ENCODE measurements at regions not wholly inside any gene's neighbourhood (a gene's known extent, or its start where the extent isn't known, plus 50 kb on each side); places are given as distances from the start of the nearest gene placed in this dataset.

DNA sequence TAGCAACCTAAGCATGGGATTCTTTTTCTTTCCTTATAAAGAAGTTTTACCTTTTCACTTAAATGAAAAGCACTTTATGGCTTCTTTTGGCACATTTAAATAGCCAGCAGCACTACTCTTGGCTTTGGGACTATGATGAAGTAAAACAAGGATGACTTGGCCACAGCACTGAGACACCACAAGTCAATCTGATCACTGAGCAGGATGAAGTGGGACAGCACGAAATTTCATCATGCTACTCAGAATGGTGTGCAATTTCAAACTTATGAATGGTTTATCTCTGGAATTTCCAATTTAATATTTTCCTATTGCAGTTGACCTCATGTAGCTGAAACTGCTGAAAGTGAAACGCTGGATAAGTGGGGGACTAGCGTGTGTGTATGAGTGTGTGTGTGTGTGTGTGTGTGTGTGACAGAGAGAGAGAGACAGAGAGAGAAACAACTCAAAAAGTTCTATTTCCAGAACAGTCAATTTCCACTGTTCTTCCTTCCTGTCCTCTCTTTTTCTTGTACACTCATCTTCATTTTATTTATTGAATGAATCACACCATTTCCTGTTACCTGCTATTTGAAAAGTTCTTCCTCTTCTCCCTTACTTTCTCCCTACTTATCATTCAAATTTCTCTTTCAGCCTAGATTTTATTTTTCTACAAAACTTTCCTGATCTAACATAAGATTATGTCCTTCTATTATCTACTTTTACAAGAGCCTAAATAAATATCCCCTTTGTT lies 414.2 kb upstream of the MIR17HG start:
- Histone ChIP-seq H3K4me3 (no peak overlapping the region), H3K4me1 (ENCODE audit: insufficient read depth) (no peaks in the 10 kb centered on the region), H3K4me2 (no peak overlapping the region), H2AFZ (no peak overlapping the region), H3K9me2 (replicated peaks; ENCODE audit: insufficient read depth) (no peaks in the 10 kb centered on the region), H3K27ac (no peak overlapping the region), H4K20me1 (ENCODE audit: insufficient read depth, poor library complexity, severe bottlenecking) (no peaks in the 10 kb centered on the region), H3K79me2 (no peaks in the 10 kb centered on the region), H3K36me3 (replicated peaks; ENCODE audit: insufficient read depth, low read depth) (no peaks in the 10 kb centered on the region), H3K9me3 (ENCODE audit: low read depth) (no peaks in the 10 kb centered on the region), H3K27me3 (no peaks in the 10 kb centered on the region)
- 71% methylated on average over 3 of the region's 3 CpGs for WGBS (ENCODE audit: low lambda C conversion rate, missing lambda C conversion rate)
- DNase-seq (ENCODE audit: low spot score), result no peak
- TF ChIP-seq, protein P1, sequence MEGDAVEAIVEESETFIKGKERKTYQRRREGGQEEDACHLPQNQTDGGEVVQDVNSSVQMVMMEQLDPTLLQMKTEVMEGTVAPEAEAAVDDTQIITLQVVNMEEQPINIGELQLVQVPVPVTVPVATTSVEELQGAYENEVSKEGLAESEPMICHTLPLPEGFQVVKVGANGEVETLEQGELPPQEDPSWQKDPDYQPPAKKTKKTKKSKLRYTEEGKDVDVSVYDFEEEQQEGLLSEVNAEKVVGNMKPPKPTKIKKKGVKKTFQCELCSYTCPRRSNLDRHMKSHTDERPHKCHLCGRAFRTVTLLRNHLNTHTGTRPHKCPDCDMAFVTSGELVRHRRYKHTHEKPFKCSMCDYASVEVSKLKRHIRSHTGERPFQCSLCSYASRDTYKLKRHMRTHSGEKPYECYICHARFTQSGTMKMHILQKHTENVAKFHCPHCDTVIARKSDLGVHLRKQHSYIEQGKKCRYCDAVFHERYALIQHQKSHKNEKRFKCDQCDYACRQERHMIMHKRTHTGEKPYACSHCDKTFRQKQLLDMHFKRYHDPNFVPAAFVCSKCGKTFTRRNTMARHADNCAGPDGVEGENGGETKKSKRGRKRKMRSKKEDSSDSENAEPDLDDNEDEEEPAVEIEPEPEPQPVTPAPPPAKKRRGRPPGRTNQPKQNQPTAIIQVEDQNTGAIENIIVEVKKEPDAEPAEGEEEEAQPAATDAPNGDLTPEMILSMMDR (IDR thresholded peaks at IDR 0.05; ENCODE audit: poor library complexity), result no peak
- TF ChIP-seq EZH2phosphoT487 (IDR thresholded peaks at IDR 0.05; ENCODE audit: low read depth, severe bottlenecking, unreplicated experiment) (no peak), EZH2 (IDR thresholded peaks at IDR 0.05; ENCODE audit: borderline replicate concordance) (no peak)

DNA sequence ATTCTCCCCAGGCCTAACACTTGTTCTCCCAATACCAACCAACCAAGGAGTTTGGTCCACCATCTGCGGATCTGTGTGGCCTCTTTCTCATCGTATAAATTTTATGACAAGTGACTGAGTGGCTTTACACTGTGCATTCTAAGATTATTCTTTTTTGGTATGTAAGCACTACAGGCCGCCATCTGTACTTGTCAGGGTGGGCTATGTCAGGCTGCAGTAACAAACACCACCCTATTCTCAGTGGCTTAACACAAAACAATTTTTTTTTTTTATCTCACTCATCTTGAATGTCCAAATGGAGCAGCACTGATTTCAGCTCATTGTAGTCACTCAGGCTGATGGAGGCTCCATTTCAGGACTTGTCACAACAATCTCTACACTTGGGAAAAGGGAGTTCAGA lies 412.7 kb upstream of the MIR17HG start:
- Histone ChIP-seq H3K4me1 (ENCODE audit: insufficient read depth) (no peaks in the 10 kb centered on the region), H3K4me3 (no peak overlapping the region), H3K36me3 (replicated peaks; ENCODE audit: insufficient read depth, low read depth) (no peaks in the 10 kb centered on the region), H3K27me3 (no peaks in the 10 kb centered on the region), H3K9me2 (replicated peaks; ENCODE audit: insufficient read depth) (no peaks in the 10 kb centered on the region), H4K20me1 (ENCODE audit: insufficient read depth, poor library complexity, severe bottlenecking) (no peaks in the 10 kb centered on the region), H2AFZ (no peak overlapping the region), H3K4me2 (no peak overlapping the region), H3K27ac (no peak overlapping the region), H3K79me2 (no peaks in the 10 kb centered on the region), H3K9me3 (ENCODE audit: low read depth) (no peaks in the 10 kb centered on the region)
- TF ChIP-seq EZH2 (IDR thresholded peaks at IDR 0.05; ENCODE audit: borderline replicate concordance), result no peak
- TF ChIP-seq, protein P1 (IDR thresholded peaks at IDR 0.05; ENCODE audit: poor library complexity), result no peak
- no peak for TF ChIP-seq EZH2phosphoT487 (IDR thresholded peaks at IDR 0.05; ENCODE audit: low read depth, severe bottlenecking, unreplicated experiment)
- 96% methylated on average over 3 of the region's 3 CpGs for WGBS (ENCODE audit: low lambda C conversion rate, missing lambda C conversion rate)
- no peak for DNase-seq (ENCODE audit: low spot score)

DNA sequence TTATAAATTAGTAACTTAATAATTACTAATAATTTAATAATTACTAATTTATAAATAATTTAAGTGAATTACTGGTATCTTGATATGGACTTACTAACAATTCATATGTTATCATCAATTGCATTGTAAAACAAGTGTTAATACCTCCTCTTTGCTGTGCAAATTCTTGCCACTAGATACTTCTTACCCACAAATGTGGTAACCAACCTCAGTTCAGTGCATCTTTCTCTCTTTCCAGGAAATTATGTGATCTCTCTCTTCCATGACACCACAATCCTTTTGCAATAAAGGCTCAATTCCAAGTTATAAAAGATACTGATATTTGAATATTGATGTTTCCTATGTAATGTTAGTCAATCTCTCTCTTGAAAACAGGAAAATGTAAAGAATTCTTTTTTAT lies 408.6 kb upstream of the MIR17HG start:
- H2AFZ ChIP-seq, result no peak overlapping the region
- TF ChIP-seq EZH2 (IDR thresholded peaks at IDR 0.05; ENCODE audit: borderline replicate concordance), result no peak
- no peak for TF ChIP-seq EZH2phosphoT487 (IDR thresholded peaks at IDR 0.05; ENCODE audit: low read depth, severe bottlenecking, unreplicated experiment)
- TF ChIP-seq, protein P1 (IDR thresholded peaks at IDR 0.05; ENCODE audit: poor library complexity), result no peak
- no peaks in the 10 kb centered on the region for H3K79me2 ChIP-seq
- H3K27ac ChIP-seq, result no peak overlapping the region
- no peaks in the 10 kb centered on the region for H4K20me1 ChIP-seq (ENCODE audit: insufficient read depth, poor library complexity, severe bottlenecking)
- H3K4me1 ChIP-seq (ENCODE audit: insufficient read depth), result no peaks in the 10 kb centered on the region
- no peaks in the 10 kb centered on the region for H3K9me2 ChIP-seq (replicated peaks; ENCODE audit: insufficient read depth)
- no peaks in the 10 kb centered on the region for H3K9me3 ChIP-seq (ENCODE audit: low read depth)
- H3K36me3 ChIP-seq (replicated peaks; ENCODE audit: insufficient read depth, low read depth), result no peaks in the 10 kb centered on the region
- H3K4me3 ChIP-seq, result no peak overlapping the region
- H3K4me2 ChIP-seq, result no peak overlapping the region
- no peak for DNase-seq (ENCODE audit: low spot score)
- H3K27me3 ChIP-seq, result no peaks in the 10 kb centered on the region
